ENCODE measurements at regions not wholly inside any gene's neighbourhood (a gene's known extent, or its start where the extent isn't known, plus 50 kb on each side); places are given as distances from the start of the nearest gene placed in this dataset.

DNA sequence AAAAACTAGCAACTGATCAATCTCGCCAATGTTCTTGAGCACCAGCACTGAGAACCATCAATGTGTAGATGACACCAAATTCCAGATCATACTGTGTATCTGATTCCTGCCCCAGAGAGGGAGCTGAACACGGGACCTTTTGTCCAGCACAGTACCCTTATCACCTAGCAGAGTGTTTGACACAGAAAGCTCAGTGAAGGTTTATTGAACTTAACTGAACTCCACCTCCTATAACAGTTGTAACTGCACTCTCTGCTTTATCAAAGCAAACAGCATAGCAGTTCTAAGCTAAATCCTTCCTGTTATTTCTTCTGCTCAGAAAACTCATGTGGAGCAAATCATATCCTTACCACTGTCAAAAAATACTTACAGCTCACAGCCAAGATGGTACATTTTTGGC, 183.4 kb upstream of the SLCO3A1 start:
- TF ChIP-seq REST (IDR thresholded peaks at IDR 0.05; ENCODE audit: low read depth) (no peak), POLR2A (IDR thresholded peaks at IDR 0.05; ENCODE audit: borderline replicate concordance, extremely low read depth, insufficient read depth, insufficient read length) (no peak), EZH2 (IDR thresholded peaks at IDR 0.05) (no peak), JUND (IDR thresholded peaks at IDR 0.05) (no peak), CEBPB (IDR thresholded peaks at IDR 0.05; ENCODE audit: low read depth) (no peak), ZFX (IDR thresholded peaks at IDR 0.05) (no peak), MAX (IDR thresholded peaks at IDR 0.05) (no peak), ATF3 (IDR thresholded peaks at IDR 0.05) (no peak), RAD21 (IDR thresholded peaks at IDR 0.05; ENCODE audit: low read depth) (no peak), ELF1 (IDR thresholded peaks at IDR 0.05; ENCODE audit: borderline replicate concordance, low read depth) (no peak), EZH2phosphoT487 (IDR thresholded peaks at IDR 0.05; ENCODE audit: borderline replicate concordance) (no peak), YY1 (IDR thresholded peaks at IDR 0.05; ENCODE audit: extremely low read depth, insufficient replicate concordance, low read depth, low read length) (no peak), EGR1 (IDR thresholded peaks at IDR 0.05; ENCODE audit: low read depth) (no peak), SRF (IDR thresholded peaks at IDR 0.05; ENCODE audit: low read depth) (no peak), ZNF274 (IDR thresholded peaks at IDR 0.05; ENCODE audit: low read depth, low read length) (no peak), SIN3A (IDR thresholded peaks at IDR 0.05; ENCODE audit: low read depth) (no peak)
- TF ChIP-seq, protein P1, sequence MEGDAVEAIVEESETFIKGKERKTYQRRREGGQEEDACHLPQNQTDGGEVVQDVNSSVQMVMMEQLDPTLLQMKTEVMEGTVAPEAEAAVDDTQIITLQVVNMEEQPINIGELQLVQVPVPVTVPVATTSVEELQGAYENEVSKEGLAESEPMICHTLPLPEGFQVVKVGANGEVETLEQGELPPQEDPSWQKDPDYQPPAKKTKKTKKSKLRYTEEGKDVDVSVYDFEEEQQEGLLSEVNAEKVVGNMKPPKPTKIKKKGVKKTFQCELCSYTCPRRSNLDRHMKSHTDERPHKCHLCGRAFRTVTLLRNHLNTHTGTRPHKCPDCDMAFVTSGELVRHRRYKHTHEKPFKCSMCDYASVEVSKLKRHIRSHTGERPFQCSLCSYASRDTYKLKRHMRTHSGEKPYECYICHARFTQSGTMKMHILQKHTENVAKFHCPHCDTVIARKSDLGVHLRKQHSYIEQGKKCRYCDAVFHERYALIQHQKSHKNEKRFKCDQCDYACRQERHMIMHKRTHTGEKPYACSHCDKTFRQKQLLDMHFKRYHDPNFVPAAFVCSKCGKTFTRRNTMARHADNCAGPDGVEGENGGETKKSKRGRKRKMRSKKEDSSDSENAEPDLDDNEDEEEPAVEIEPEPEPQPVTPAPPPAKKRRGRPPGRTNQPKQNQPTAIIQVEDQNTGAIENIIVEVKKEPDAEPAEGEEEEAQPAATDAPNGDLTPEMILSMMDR (IDR thresholded peaks at IDR 0.05 in 2 of 3, conservative IDR thresholded peaks at IDR 0.05 in 1 of 3; ENCODE audit: borderline replicate concordance in 1 of 3, insufficient read depth in 1 of 3, low read depth in 2 of 3, low read length in 2 of 3): no peak
- TF ChIP-seq, protein P2, sequence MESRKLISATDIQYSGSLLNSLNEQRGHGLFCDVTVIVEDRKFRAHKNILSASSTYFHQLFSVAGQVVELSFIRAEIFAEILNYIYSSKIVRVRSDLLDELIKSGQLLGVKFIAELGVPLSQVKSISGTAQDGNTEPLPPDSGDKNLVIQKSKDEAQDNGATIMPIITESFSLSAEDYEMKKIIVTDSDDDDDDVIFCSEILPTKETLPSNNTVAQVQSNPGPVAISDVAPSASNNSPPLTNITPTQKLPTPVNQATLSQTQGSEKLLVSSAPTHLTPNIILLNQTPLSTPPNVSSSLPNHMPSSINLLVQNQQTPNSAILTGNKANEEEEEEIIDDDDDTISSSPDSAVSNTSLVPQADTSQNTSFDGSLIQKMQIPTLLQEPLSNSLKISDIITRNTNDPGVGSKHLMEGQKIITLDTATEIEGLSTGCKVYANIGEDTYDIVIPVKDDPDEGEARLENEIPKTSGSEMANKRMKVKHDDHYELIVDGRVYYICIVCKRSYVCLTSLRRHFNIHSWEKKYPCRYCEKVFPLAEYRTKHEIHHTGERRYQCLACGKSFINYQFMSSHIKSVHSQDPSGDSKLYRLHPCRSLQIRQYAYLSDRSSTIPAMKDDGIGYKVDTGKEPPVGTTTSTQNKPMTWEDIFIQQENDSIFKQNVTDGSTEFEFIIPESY (IDR thresholded peaks at IDR 0.05; ENCODE audit: extremely low read depth, insufficient replicate concordance, low read length): no peak
- DNase-seq (ENCODE audit: low read depth, low spot score): no peak
- H3K36me3 ChIP-seq (ENCODE audit: control insufficient read depth in 1 of 2, insufficient read depth in 2 of 2, low read length in 2 of 2): no peaks in the 10 kb centered on the region
- BruUV-seq (replicated peaks): no TSS peak
- no peaks in the 10 kb centered on the region for H3K9me2 ChIP-seq (ENCODE audit: insufficient read depth)
- intact Hi-C loops (cut with micrococcal nuclease): no loop called here
- ChIA-PET POLR2A (no interaction called here), CTCF (no interaction called here), RAD21 (ENCODE audit: low non-redundant PET in 1 of 2, low total read pairs in 2 of 2, uncharacterized antibody in 2 of 2, unreplicated experiment in 2 of 2) (no interaction called here)
- H3K4me3 ChIP-seq (replicated peaks in 1 of 2; ENCODE audit: low read depth in 1 of 2, low read length in 2 of 2): no peak overlapping the region
- H3K79me2 ChIP-seq (ENCODE audit: insufficient read depth, low read length): no peaks in the 10 kb centered on the region
- H4K20me1 ChIP-seq (ENCODE audit: insufficient read depth): no peaks in the 10 kb centered on the region
- no peak overlapping the region for H3K9ac ChIP-seq (ENCODE audit: low read length)
- no peaks in the 10 kb centered on the region for H3K9me3 ChIP-seq (ENCODE audit: control insufficient read depth in 1 of 2, insufficient read depth in 1 of 2, low read depth in 1 of 2, low read length in 2 of 2)
- ATAC-seq: no peak
- no peak overlapping the region for H3K4me2 ChIP-seq (ENCODE audit: low read length)
- no peaks in the 10 kb centered on the region for H3K4me1 ChIP-seq (ENCODE audit: control insufficient read depth in 1 of 2, insufficient read depth in 2 of 2, low read length in 2 of 2)
- peaks cover 31% of the 10 kb centered on the region for H3K27me3 ChIP-seq (ENCODE audit: insufficient read depth, low read length)
- H2AFZ ChIP-seq (ENCODE audit: low read depth, low read length, poor library complexity, severe bottlenecking): no peak overlapping the region
- H3K27ac ChIP-seq (ENCODE audit: low read depth, low read length): no peak overlapping the region

Measured in HCT116 (cell line).